Limb (tissue), 2 donors: ENCODE measurements at regions not wholly inside any gene's neighbourhood (a gene's known extent, or its start where the extent isn't known, plus 50 kb on each side); places are given as distances from the start of the nearest gene placed in this dataset.

Experiments
- DNase-seq, 2 donors: peaks; one replicate each; pipeline ENCODE4 v3.0.0-alpha.2; 2016; ENCODE audit errors: extremely low spot score in 2 of 2

DNA sequence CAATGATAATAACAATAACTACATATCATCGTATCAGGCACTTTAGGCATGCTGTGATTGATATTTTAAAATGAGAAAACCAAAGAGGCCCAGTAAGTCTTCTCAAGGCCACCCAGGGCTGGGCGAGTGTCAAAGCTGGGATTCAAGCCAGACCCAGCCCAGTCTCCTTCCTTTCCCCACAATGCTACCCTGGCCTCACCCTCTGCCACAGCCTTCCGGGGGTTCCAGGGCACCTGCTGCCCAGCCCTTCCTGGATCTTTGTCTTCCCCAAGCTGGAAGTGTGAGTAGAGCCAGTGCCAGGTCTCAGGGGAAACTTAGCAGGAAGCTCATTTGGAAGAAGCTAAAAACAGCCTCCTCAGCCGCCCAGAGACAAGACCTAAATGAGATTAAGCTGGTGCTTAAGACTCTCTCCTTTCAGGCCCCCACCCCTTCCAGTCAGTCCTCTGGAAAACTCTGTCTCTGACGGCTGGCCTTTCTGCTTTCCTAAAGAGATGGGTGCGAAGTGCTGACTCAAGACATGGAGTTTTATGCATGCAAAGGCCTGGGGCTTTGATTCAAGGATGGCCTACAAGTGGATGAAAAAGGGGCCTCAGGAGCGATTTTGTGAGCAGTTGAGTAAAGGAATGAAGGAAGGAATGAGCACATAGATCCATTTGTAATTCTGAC lies 184.2 kb downstream of the KCNA5 start:
- DNase-seq: no peak

DNA sequence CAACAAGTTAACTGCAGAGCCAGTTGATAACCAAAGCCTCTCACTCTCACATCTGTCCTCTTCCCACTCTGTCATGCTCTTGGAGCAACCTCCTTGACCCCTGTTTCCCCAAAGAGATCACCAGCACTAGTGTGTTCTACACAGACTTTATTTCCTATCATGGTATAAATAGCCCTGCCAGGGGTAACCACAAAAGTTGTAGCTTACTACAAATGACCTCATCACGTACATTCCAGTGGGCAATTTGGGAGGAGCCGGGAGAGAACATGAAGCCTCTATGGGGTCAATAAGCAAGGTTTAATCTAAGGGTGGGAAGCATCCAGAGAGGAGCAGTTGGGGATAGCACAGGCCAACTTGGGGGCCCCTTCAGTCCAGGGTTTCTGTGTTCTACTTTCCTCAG lies 186.5 kb downstream of the KCNA5 start:
- DNase-seq: no peak

DNA sequence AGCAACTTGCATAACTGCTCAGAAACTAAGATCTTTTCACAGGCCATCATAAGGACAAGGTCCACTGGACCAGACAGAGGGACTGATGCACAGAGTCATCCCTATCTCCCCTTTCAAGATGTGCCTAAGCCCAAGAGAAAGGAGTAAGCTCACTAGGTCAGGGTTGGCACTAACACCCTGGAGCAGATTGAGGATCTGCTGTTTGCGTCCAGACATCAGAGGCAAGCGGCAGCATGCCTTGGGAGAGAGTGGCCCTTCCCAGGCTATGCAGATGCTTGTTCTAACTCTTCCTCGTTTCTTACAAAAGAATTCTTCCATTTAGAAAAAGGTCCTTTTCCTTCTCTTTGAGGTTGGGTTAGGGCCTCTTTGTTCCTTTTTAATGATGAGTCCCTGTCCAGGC lies 187.2 kb downstream of the KCNA5 start:
- no peak for DNase-seq

DNA sequence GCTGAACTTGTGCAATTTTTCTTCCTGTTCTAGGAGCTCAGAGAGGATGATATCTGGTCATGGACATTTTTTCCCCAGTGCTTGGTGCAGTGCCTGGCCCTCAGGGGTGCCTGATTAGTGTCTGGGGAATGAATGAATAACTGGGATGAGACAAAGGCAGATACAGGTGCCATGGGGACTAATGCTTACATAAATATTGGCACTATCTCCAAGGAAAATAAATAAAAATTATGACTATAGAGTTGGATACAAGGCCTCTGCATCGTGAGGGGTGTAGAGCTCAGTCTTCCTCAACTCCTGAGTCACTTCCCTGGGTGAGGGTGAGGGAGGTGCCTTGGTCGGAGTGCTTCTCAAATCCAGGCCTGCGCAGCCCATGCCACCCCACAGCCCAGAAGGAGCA lies 188.6 kb downstream of the KCNA5 start:
- no peak for DNase-seq

DNA sequence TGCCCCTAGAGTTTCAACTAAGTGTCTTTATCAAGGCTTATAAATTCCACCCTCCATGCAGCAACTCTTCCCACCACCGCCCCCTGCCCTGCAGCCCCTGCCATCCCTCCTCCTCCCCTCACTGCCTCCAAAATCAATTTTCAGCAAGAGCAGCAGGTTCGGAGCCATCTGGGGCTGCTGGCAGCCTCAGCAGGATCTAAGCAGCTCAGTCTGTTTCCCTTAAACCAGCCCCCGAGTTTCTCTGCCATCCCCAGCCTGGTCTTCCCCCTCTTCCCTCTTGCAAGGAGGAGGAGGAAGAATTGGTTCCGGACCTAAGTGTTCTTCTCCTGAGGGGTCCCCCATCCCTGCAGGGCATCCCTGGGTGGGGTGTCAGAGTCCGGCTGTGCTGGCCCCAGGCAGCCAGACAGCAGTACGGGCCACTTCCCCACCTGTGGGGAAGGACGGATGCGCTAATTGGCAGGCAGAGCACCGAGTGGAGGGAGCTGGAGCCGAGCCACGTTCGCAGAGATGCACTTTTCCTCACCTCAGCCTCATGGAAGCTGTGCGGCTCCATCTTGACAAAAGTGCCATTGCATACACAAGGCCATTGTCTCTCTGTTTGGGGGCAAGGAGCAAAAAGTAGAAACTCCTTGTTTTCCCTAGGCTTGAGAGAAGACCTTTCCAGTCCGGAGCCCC lies 189.3 kb downstream of the KCNA5 start:
- no peak for DNase-seq

DNA sequence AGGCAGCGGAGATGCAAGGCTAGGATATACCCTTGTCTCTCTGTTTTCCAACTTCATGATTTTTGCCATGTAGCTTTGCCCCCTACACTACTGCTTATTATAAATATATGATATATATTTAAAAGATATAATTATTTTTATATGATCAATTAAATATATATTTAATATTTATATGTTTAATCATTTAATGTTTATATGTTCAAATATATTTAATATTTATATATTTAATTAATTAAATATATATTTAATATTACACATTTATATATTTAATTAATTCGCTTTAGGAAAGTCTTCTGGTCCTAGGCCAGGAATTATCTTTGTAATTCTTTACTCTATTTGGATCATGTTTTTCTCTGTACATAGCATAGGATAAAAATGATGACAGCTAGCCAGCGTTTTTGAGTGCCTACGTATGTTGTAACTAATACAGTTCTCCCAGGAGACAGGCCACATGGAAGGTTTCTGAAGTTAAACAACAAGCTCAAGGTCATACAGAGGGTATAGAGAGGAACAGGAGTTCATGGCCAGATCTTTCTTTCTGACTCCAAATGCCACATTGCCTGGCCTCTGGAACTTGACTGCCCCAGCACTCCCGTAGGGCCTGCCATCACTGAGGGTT lies 192.5 kb downstream of the KCNA5 start:
- no peak for DNase-seq

DNA sequence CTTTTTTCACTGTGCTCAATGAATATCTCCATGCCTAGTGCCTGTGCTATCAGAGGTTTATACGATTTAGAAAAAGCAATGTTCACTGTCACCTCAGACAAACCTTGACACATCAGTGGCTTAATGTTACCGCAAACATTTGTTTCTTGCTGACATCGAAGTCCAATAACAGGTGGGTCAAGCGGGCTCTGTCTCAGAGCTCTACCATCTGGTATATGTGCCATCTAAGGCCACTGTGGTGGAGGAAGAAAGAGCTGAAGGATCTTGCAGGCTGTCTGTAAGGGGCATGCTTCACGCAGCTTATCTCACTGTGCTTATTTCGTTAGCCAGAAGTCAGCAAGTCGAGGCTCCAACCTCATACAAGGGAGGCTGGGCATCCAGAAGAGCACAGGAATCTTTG lies 189.5 kb upstream of the NTF3 start:
- no peak for DNase-seq

DNA sequence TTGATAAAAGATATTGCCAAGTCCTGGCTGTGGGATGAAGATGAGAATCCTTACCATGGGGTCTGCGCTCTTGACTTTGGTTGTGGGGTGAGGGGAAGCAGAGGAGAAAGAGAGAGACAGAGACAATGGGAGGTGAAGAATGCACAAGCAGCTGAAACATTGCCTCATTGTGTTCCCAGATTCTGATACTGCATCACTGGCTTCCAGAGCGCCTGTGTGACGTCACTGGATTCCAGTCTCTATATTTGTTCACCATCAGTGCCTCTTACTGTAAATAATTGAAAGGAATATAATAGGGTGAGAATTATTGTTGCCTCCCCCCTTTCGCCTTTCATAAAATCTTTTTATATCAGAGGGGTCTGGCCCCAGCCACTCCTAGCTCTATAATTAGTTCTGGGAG lies 188.9 kb upstream of the NTF3 start:
- DNase-seq: no peak

DNA sequence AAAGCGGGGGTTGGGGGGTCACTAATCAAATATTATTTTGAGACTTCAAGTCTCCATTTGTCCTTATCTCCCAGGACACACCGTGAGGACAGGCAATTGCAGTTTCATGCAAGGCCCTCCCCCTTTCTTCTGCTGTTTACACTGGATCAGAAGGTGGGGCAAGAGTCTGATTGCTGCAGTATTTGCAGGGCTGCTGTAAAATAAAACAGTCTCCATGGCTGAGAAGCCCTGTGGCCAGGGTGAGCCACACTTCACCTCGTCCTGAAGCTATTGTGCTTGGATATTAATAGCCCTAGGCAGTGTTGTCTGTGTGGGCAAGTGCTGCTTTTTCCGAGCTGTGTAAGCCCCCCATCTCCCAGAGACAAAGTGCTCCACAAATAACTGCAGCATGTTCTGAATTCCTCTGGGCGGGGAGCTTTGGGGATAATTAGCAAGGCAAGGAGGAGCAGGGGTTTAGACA lies 187.4 kb upstream of the NTF3 start:
- DNase-seq: no peak

DNA sequence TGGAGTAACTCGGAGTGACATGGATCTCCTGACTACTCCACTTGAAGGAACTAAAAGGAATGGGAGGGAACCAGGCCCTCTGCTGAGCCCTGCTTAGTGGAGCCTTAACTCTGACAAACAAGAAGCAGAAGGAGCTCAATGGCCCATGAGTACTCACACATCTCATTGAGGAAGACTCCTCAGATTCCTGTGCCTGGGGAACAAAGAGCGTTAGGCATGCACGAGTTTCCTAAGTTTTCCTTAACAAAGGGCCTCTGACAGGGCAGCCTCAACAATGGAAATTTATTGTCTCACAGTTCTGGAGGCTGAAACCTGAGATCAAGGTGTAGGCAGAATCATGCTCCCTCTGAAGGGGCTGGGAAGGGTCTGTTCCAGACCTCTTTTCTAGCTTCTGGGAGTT lies 185.7 kb upstream of the NTF3 start:
- no peak for DNase-seq

DNA sequence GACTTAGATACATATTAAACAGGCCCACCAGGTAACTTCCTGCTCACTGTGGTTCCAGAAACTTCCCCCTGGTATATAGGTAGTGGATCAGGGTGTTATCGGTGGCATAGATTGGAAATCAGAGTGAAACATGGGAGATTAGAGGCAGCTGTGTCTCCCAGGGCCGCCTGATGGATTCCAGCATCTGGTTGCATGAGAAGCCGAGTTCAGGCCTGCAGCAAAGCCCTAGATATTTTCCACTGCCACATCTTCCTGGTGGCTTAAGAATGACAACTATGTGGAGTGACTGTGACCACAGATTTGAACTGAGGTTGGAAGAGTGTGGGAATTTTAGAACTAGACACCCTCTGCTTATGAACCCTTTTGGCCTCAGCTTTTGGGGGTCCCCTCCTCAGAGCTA lies 184.8 kb upstream of the NTF3 start:
- no peak for DNase-seq

DNA sequence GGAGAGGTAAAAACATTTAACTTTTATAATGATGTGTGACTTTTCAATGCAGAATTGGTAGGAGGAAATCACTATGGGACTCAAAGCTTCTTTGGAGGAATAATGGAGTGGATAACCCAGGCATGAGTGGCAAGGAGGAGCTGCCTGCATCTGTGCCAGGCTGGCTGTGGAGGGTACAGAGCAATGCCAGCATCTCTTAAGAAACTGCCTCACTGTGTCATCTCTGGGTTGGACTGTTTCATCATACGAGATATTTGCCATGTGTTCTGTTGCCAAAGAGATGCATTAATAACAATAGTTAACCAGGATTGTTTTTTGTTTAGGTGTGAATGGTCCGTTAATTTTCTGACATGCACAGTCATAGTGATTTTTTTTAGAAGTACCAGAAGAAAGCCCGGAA lies 183.7 kb upstream of the NTF3 start:
- DNase-seq: no peak

DNA sequence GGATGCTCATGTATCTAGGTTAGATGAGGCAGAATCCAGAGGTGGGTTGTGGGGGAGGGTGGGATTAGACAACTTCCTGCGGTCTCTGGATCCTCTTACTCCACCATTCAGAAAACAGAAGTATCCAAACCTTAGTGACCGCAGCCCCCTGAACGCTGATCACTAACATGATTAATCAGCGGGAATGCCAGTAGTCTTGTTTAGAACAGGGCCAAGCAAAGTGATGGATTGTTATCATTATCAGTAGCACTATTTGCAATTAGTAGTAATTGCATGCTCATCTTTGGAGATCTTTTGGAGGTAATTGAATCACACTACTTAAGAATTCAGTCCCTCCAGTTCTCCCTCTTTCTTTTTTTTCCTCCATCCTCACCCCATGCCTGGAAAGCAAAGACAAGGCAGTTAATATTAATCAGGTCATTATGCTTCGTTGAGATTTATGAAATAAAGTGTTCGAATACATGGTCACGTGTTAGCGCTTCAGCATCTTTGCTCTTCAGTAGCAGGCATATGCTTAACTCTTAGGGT lies 182.8 kb upstream of the NTF3 start:
- no peak for DNase-seq

DNA sequence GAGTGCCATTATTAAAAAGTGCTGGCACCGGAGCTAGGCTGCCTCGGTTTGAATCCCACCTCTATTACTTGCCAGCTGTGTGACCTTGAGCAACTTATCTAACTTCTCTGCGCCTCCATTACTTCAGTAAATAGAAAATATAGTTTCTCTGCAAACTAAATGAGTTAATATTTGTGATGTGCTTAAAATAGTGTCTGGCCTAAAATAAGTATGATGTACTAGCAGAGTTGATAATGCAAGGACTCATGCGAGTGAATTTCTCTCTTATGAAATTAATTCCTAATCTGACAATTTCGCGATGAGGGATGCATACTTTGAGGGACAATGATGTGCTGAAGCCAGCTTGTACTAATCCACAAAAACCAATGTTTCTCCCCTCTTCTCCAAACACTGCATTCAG lies 180.8 kb upstream of the NTF3 start:
- no peak for DNase-seq

DNA sequence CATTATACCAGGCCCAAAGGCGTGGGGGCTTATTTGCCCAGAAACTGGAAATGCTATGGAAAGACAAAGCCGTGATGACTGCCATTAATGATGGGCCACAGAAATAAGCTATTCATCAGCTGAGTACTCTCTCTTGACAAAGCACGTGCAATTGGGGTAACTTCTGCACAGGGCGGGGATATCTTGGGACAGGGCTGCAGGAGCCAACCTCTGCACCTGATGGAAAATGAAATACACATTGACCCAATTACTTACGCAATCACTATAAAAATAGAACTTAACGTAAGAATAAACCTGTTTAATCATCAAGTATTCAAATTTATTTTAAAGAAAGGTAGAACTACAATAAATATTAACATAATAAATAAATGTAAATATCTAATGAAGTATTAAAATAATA lies 180.1 kb upstream of the NTF3 start:
- DNase-seq: no peak

DNA sequence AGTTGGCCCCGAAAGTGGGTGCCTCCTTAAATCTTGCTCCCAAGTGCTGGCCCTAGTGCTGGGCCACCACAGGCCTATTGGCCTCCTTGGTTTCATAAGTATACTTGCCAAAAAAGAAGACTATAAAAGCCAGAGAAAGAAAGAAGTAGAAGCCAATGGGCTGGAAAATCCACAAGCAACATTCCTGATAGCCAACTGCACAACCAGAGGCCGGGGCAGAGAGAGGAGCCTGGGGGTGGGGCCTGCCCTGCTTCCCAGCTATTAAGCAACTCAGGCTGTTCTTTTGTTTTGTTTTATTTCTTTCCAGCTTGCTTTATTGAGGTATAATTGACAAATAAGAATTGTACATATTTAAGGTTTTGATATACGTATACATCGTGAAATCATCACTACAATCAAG lies 177.2 kb upstream of the NTF3 start:
- DNase-seq: no peak

DNA sequence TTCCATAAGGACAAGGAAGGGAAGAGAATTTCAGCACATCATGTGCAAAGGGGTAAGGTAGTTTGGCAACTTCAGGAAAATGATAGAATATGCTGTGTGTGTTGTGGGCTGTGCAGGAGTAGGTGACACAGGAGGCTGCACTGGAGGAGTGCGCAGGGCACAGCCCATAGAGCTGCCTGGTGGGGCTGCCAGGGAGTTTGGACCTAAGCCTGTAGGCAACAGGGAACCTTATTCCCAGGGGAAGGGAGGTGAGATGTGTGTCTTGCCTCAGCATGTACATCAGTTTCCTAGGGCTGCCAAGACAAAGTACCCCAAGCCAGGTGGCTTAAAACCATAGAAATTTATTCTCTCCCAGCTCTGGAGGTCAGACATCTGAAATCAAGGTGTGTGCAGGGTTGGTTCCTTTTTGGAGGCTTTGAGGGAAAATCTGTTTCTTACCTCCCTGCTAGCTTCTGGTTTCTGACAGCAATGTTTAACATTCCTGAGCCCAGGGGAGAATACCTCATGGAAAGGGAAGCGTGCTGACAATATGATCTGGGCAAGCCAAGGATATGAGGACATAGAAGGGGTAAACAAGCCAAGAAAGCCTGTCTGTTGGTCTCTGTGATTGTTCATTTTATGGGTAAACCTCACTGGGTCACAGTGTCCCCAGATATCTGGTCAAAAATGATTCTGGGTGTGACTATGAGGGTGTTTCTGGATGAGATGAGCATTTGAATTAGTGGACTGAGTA lies 174.0 kb upstream of the NTF3 start:
- DNase-seq: no peak

DNA sequence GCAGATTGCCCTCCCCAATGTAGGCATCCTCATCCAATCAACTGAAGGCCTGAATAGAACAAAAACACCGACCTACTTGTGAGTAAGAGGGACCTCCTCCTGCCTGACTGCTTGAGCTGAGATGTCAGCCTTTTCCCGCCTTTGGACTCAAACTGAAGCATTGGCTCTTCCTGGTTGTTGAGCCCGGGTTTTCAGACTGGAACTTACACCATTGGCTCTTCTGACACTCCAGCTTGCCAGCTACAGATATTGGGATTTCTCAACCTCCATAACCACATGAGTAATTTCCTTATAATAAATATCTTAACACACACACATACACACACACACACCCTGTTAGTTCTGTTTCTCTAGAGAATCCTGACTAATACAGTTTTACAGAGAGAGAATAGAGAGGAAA lies 173.4 kb upstream of the NTF3 start:
- peak in 1 of 2 donors; percentile 24 for DNase-seq

DNA sequence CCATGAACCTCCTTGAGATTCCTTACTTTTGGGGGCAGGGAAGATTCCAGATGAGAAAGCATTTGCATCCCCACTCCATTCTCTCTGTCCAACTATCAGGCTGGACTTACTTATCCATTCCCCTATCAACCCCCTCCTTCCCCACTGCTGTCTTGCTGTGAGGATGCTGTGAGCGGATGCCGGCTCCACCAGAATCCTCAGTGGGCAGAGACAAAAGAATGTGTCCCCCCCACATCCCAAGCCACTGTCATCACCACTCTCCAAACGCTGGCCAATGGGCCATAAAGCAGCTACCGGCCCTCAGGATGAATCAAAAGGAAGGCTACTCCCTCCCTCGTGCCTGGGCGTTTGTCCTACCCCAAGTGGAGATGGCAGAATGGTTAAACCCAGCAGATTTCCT lies 173.0 kb upstream of the NTF3 start:
- no peak for DNase-seq

DNA sequence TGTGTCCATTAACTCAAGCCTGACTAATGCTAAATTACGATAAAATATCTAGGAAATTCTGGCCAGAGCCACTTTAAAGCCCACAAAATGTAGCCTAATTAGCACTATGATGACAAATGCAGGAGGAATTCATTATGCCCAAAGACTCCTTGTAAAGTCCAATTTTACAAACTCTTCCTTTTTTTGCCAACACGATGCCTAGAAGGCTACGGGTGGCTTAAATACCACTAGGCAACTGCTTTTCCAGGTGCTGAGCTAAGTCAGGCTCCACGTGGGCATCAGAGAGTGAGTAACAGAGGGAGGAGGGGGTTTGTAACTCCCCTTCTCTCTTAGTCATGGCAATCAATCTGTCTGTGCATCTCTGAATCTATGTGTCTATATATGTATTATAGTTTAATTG lies 172.4 kb upstream of the NTF3 start:
- no peak for DNase-seq

DNA sequence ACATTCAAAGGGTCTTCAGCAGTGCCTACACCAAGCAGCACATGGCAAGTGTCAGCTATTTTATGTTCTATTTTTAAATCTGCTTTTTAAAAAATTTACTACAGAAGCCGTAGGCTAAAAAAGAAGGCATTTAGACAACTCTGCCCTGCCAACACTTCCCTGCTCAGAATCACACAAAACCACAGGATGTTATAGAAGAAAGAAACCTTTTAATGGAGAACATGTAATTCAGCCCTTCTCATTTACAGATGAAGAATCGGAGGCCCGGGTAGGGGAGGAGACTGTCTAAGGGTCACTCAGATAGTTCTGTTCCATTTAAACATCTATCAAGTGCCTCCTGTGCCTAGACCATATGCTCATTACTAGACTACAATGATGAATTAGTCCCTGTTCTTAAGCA lies 171.8 kb upstream of the NTF3 start:
- no peak for DNase-seq

DNA sequence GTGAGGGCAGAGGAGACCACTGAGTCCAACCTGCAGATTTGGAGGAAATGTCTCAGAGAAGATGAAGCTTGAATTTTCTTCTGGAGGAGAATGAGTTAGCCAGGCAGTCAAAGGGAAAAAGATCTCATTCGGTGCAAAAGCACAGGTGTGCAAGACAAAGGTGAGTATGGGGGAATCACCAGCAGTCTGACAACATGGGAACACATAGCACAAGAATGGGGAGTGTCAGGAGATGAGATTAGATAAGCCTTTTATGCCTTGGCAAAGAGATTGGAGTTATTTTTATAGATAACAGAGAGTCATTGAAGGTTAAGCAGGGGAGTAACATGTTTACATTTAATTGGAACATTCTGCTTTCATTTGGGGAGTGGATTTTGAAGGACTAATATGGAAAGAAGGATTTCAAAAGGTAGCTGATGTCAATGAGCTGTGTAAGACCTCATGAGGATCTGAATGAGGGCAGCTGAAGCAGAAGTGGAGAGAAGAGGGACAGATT lies 171.3 kb upstream of the NTF3 start:
- no peak for DNase-seq
